Astrocyte (in vitro differentiated cells and primary cell): ENCODE measurements at regions not wholly inside any gene's neighbourhood (a gene's known extent, or its start where the extent isn't known, plus 50 kb on each side); places are given as distances from the start of the nearest gene placed in this dataset.

Source experiments
- EZH2 ChIP-seq: IDR thresholded peaks from 2 replicates; pipeline ENCODE4 v1.6.1; 2012; ENCODE audit warnings: mild to moderate bottlenecking, low read length, inconsistent platforms; ENCODE audit not compliant: insufficient read depth
- TF ChIP-seq, protein P1 (sequence below): IDR thresholded peaks from 2 replicates; pipeline ENCODE4 v1.5.1; 2011; ENCODE audit warnings: low read depth, mild to moderate bottlenecking, inconsistent platforms, low read length, moderate library complexity; ENCODE audit not compliant: insufficient read depth

DNA sequence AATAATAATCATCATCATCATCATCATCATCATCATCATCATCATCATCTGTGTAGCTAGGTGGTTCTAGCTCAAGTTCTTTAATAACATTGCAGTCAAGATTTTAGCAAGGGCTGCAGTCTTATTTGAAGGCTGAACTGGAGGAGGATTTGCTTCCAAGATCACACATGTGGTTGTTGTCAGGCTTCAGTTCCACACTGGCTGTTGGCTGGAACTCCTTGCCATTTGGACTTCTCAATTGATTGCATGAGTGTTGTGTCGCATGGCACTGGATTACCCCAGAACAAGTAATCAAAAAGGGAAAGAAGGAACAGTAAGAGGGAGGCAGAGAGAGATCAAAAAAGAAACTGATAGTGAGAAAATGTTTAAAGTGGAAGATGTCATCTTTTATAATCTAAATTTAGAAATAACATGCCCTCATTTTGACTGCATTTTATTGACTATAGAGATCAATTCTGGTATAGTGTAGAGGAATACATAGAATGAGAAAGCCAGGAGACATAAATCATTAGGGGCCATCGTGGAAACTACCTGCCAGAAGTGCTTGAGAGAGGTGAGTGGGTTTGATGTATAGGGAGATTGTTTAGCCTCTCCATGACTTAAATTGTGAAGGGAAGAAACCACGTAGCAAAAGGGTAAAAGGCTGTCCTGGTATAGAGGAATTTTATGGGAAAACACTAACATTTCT is 346.6 kb upstream of the RBMS3 start:
- TF ChIP-seq, protein P1, sequence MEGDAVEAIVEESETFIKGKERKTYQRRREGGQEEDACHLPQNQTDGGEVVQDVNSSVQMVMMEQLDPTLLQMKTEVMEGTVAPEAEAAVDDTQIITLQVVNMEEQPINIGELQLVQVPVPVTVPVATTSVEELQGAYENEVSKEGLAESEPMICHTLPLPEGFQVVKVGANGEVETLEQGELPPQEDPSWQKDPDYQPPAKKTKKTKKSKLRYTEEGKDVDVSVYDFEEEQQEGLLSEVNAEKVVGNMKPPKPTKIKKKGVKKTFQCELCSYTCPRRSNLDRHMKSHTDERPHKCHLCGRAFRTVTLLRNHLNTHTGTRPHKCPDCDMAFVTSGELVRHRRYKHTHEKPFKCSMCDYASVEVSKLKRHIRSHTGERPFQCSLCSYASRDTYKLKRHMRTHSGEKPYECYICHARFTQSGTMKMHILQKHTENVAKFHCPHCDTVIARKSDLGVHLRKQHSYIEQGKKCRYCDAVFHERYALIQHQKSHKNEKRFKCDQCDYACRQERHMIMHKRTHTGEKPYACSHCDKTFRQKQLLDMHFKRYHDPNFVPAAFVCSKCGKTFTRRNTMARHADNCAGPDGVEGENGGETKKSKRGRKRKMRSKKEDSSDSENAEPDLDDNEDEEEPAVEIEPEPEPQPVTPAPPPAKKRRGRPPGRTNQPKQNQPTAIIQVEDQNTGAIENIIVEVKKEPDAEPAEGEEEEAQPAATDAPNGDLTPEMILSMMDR, result no peak
- TF ChIP-seq EZH2, result no peak
